Neuronal stem cell (in vitro differentiated cells): ENCODE measurements at regions not wholly inside any gene's neighbourhood (a gene's known extent, or its start where the extent isn't known, plus 50 kb on each side); places are given as distances from the start of the nearest gene placed in this dataset.

Experiments
- DNase-seq: peaks from one replicate; pipeline ENCODE4 v3.0.0-alpha.2; 2013; ENCODE audit warnings: low spot score
- H2AFZ ChIP-seq: one replicate; pipeline ENCODE4 v1.6.1; 2013; ENCODE audit warnings: mild to moderate bottlenecking, low read length, inconsistent platforms
- H2AK5ac ChIP-seq: 2 replicates; pipeline ENCODE4 v1.6.1; 2013; ENCODE audit warnings: low read depth, mild to moderate bottlenecking, inconsistent platforms, low read length, moderate library complexity, mixed read lengths
- H2BK120ac ChIP-seq: 2 replicates; pipeline ENCODE4 v1.6.1; 2013; ENCODE audit warnings: low read depth, mild to moderate bottlenecking, inconsistent platforms, low read length, moderate library complexity, mixed read lengths
- H2BK12ac ChIP-seq: one replicate; pipeline ENCODE4 v1.6.1; 2013; ENCODE audit warnings: low read length, inconsistent platforms
- H2BK15ac ChIP-seq: 2 replicates; pipeline ENCODE4 v1.6.1; 2013; ENCODE audit warnings: mild to moderate bottlenecking, low read length, inconsistent platforms, mixed read lengths
- H2BK5ac ChIP-seq: one replicate; pipeline ENCODE4 v1.6.1; 2013; ENCODE audit warnings: inconsistent platforms, mild to moderate bottlenecking, low read length, moderate library complexity
- H3K14ac ChIP-seq: one replicate; pipeline ENCODE4 v1.6.1; 2013; ENCODE audit warnings: low read length, inconsistent platforms
- H3K18ac ChIP-seq: 2 replicates; pipeline ENCODE4 v1.6.1; 2013; ENCODE audit warnings: low read length, inconsistent platforms
- H3K23ac ChIP-seq: 2 replicates; pipeline ENCODE4 v1.6.1; 2013; ENCODE audit warnings: low read depth, mild to moderate bottlenecking, mixed read lengths, low read length, inconsistent platforms; ENCODE audit not compliant: poor library complexity
- H3K27ac ChIP-seq: replicated peaks from 3 replicates; pipeline ENCODE4 v1.5.1; 2013; ENCODE audit warnings: low read length, inconsistent platforms
- H3K27me3 ChIP-seq, 3 experiments: 2 replicates each; pipeline ENCODE4 v1.6.1; 2013; ENCODE audit warnings: low read length in 3 of 3, mild to moderate bottlenecking in 2 of 3, inconsistent platforms in 1 of 3, low read depth in 1 of 3, mixed read lengths in 1 of 3, moderate library complexity in 1 of 3; ENCODE audit not compliant: control insufficient read depth in 3 of 3, insufficient read depth in 3 of 3
- H3K36me3 ChIP-seq, 2 donors: replicated peaks in 1 of 2; 2 replicates each; pipeline ENCODE4 v1.6.1; 2013; ENCODE audit warnings: low read length in 2 of 2; ENCODE audit not compliant: control insufficient read depth in 2 of 2, insufficient read depth in 2 of 2
- H3K4ac ChIP-seq: 2 replicates; pipeline ENCODE4 v1.6.1; 2013; ENCODE audit warnings: inconsistent platforms, mild to moderate bottlenecking, low read length, moderate library complexity
- H3K4me1 ChIP-seq, 2 donors: 1 replicate in 1 of 2; 2 replicates in 1 of 2; pipeline ENCODE4 v1.6.1; 2013; ENCODE audit warnings: low read length in 2 of 2, low read depth in 1 of 2; ENCODE audit not compliant: control insufficient read depth in 2 of 2, insufficient read depth in 1 of 2
- H3K4me2 ChIP-seq: one replicate; pipeline ENCODE4 v1.6.1; 2013; ENCODE audit warnings: mild to moderate bottlenecking, low read length, inconsistent platforms; ENCODE audit not compliant: insufficient read depth, poor library complexity, severe bottlenecking
- H3K4me3 ChIP-seq, 2 donors: 2 replicates each; pipeline ENCODE4 v1.5.1; 2013; ENCODE audit warnings: low read length in 2 of 2, mild to moderate bottlenecking in 2 of 2, inconsistent platforms in 1 of 2, moderate library complexity in 1 of 2
- H3K79me1 ChIP-seq: one replicate; pipeline ENCODE4 v1.6.1; 2013; ENCODE audit warnings: low read depth, mild to moderate bottlenecking, inconsistent platforms, low read length, moderate library complexity
- H3K9ac ChIP-seq: one replicate; pipeline ENCODE4 v1.6.1; 2013; ENCODE audit warnings: mild to moderate bottlenecking, low read depth, low read length, inconsistent platforms; ENCODE audit not compliant: poor library complexity
- H3K9me3 ChIP-seq, 2 donors: replicated peaks in 1 of 2; 2 replicates each; pipeline versions ENCODE3 to v1.6.1; 2013; ENCODE audit warnings: low read length in 2 of 2, mild to moderate bottlenecking in 2 of 2, inconsistent platforms in 1 of 2, low read depth in 1 of 2, mixed read lengths in 1 of 2, moderate library complexity in 1 of 2; ENCODE audit not compliant: control insufficient read depth in 2 of 2, insufficient read depth in 1 of 2
- H4K8ac ChIP-seq: one replicate; pipeline ENCODE4 v1.6.1; 2013; ENCODE audit warnings: low read depth, mild to moderate bottlenecking, inconsistent platforms, low read length, moderate library complexity
- H4K91ac ChIP-seq: one replicate; pipeline ENCODE4 v1.6.1; 2013; ENCODE audit warnings: low read length, low read depth, mild to moderate bottlenecking, inconsistent platforms; ENCODE audit not compliant: poor library complexity
- WGBS, 2 donors: extraction: QIAGEN DNeasy Blood & Tissue Kit; methylation state at CpG; one replicate each; pipeline ENCODE4 v1.1.7; 2013; ENCODE audit warnings: missing lambda C conversion rate in 2 of 2, mixed read lengths in 1 of 2; ENCODE audit not compliant: insufficient read length in 2 of 2, insufficient replicate concordance in 1 of 2; ENCODE audit errors: extremely low coverage in 2 of 2; 5-methylcytosine and 5-hydroxymethylcytosine counted together

- Histone ChIP-seq H3K27me3 (no peaks in the 10 kb centered on the region), H3K4me2 (no peak overlapping the region), H2BK5ac (no peak overlapping the region), H3K79me1 (no peaks in the 10 kb centered on the region), H4K91ac (no peak overlapping the region), H3K4me3 (no peak overlapping the region), H3K9me3 (no peaks in the 10 kb centered on the region), H3K23ac (no peak overlapping the region), H3K4ac (no peak overlapping the region), H3K27ac (no peak overlapping the region), H2AFZ (no peak overlapping the region), H3K18ac (no peak overlapping the region), H3K4me1 (no peaks in the 10 kb centered on the region), H3K36me3 (no peaks in the 10 kb centered on the region), H4K8ac (no peak overlapping the region), H3K14ac (no peak overlapping the region), H2BK15ac (no peak overlapping the region), H2BK12ac (no peak overlapping the region), H3K9ac (no peak overlapping the region), H2AK5ac (no peak overlapping the region), H2BK120ac (no peak overlapping the region)
- no peak for DNase-seq
- no CpG with 5 or more reads among the region's 7 CpGs for WGBS, 2 donors
Observed at GRCh38 chr18:72058851-72059250, 485.3 kb downstream of the CBLN2 start.

DNA sequence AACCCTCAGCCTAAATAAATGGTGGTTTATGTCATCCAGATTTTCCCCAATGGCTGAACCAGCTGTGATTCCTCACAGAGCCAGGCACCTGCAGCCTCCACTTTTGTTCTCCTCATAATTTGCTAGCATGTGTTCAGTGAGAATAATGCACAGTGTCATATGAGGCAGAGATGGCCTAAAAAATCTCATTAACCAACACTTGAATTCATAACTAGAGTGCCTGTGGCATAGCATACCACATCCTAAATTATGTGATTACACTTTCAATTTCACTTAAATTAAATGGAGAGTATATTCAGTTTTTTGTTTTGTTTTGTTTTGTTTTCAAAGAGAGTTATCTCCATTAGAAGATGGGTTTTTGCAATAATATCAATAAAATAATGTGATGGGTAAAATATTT is 488.0 kb downstream of the CBLN2 start:
- H3K9me3 ChIP-seq = no peaks in the 10 kb centered on the region
- no peak overlapping the region for H2AK5ac ChIP-seq
- no peak overlapping the region for H3K9ac ChIP-seq
- no peaks in the 10 kb centered on the region for H3K27me3 ChIP-seq
- no peak overlapping the region for H2BK12ac ChIP-seq
- H3K79me1 ChIP-seq = no peaks in the 10 kb centered on the region
- H2BK5ac ChIP-seq = no peak overlapping the region
- no peak overlapping the region for H4K91ac ChIP-seq
- H2BK120ac ChIP-seq = no peak overlapping the region
- H3K27ac ChIP-seq = no peak overlapping the region
- no peaks in the 10 kb centered on the region for H3K4me1 ChIP-seq
- no peak overlapping the region for H2AFZ ChIP-seq
- H3K36me3 ChIP-seq = no peaks in the 10 kb centered on the region
- H3K14ac ChIP-seq = no peak overlapping the region
- no peak overlapping the region for H4K8ac ChIP-seq
- no peak overlapping the region for H3K4me3 ChIP-seq
- H3K4me2 ChIP-seq = no peak overlapping the region
- H3K4ac ChIP-seq = no peak overlapping the region
- H2BK15ac ChIP-seq = no peak overlapping the region
- DNase-seq = no peak
- no peak overlapping the region for H3K23ac ChIP-seq
- no peak overlapping the region for H3K18ac ChIP-seq

GRCh38 chr18:72041313-72042032 is 502.7 kb downstream of the CBLN2 start:
- Histone ChIP-seq H2BK12ac (no peak overlapping the region), H3K23ac (no peak overlapping the region), H2BK15ac (no peak overlapping the region), H2BK120ac (no peak overlapping the region), H3K9me3 (no peaks in the 10 kb centered on the region), H3K4me3 (no peak overlapping the region), H3K36me3 (no peaks in the 10 kb centered on the region), H3K4me1 (no peaks in the 10 kb centered on the region), H4K91ac (no peak overlapping the region), H2BK5ac (no peak overlapping the region), H3K18ac (no peak overlapping the region), H2AK5ac (no peak overlapping the region), H3K14ac (no peak overlapping the region), H3K27me3 (no peaks in the 10 kb centered on the region), H3K4me2 (no peak overlapping the region), H3K4ac (no peak overlapping the region), H2AFZ (no peak overlapping the region), H3K27ac (no peak overlapping the region), H3K9ac (no peak overlapping the region), H3K79me1 (no peaks in the 10 kb centered on the region), H4K8ac (no peak overlapping the region)
- no peak for DNase-seq
- WGBS, 2 donors = no CpG with 5 or more reads among the region's 7 CpGs

DNA sequence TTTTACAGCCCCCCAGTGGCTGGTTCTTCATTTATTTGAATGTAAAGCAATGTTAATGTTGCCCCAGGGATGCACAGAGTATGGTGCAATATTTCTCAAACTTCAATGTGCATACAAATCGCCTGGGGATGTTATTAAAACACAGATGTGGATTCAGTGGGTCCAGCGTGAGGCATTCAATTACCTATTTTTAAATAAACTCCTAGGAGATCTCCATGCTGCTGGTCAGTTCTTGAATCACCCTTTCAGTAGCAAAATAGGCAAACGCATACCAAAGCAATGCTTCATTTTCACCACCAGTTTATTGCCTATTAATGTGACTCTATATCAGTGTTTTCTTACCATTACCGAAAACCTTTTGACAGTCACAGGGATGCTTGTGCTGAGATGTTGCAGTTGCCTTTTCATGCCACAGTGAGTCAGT is 530.7 kb downstream of the CBLN2 start:
- Histone ChIP-seq H3K4me3 (no peak overlapping the region), H3K4ac (no peak overlapping the region), H3K9ac (no peak overlapping the region), H3K18ac (no peak overlapping the region), H2BK5ac (no peak overlapping the region), H2BK15ac (no peak overlapping the region), H3K27ac (no peak overlapping the region), H3K9me3 (no peaks in the 10 kb centered on the region), H3K79me1 (no peaks in the 10 kb centered on the region), H3K4me2 (no peak overlapping the region), H3K23ac (no peak overlapping the region), H2BK12ac (no peak overlapping the region), H2AFZ (no peak overlapping the region), H3K36me3 (no peaks in the 10 kb centered on the region), H4K8ac (no peak overlapping the region), H4K91ac (no peak overlapping the region), H2AK5ac (no peak overlapping the region), H3K14ac (no peak overlapping the region), H3K4me1 (no peaks in the 10 kb centered on the region), H3K27me3 (no peaks in the 10 kb centered on the region), H2BK120ac (no peak overlapping the region)
- no CpG with 5 or more reads among the region's 4 CpGs for WGBS, 2 donors
- DNase-seq = no peak
